Epithelial cell of proximal tubule (primary cell): ENCODE measurements at regions not wholly inside any gene's neighbourhood (a gene's known extent, or its start where the extent isn't known, plus 50 kb on each side); places are given as distances from the start of the nearest gene placed in this dataset.
A peak's percentile ranks its signal among the peaks of the same experiment; 100 is the strongest.
"Not testable (repeated sequence)": the region's sequence is repeated elsewhere in the genome, so short reads cannot be mapped to it uniquely, and the experiment has no call there.

Experiments
- DNase-seq: peaks from one replicate; pipeline ENCODE4 v3.0.0-alpha.2; 2011; ENCODE audit warnings: low read depth
- H3K4me3 ChIP-seq: 2 replicates; pipeline ENCODE4 v1.5.1; 2011; ENCODE audit warnings: low read depth, mild to moderate bottlenecking, low read length
- CTCF ChIP-seq: conservative IDR thresholded peaks from 2 replicates; pipeline ENCODE4 v1.5.1; 2012; ENCODE audit warnings: low read depth, mild to moderate bottlenecking, low read length

GRCh38 chr20:6277661-6278240 lies 154.9 kb upstream of the FERMT1 start:
- H3K4me3 ChIP-seq: no peak overlapping the region
- TF ChIP-seq CTCF: no peak
- no peak for DNase-seq

- DNase-seq, H3K4me3 ChIP-seq: not testable (repeated sequence)
These were observed 147.6 kb upstream of the FERMT1 start for GRCh38 chr20:6270404-6270803.

- no peak for TF ChIP-seq CTCF
- H3K4me3 ChIP-seq: no peak overlapping the region
- DNase-seq: no peak
These were observed 146.5 kb upstream of the FERMT1 start for GRCh38 chr20:6269168-6269873.

GRCh38 chr20:6265204-6265904 lies 142.5 kb upstream of the FERMT1 start:
- peak; percentile 35 for DNase-seq
- peak; percentile 75 for TF ChIP-seq CTCF
- peak overlapping the region; percentile 26 for H3K4me3 ChIP-seq

- no peak for TF ChIP-seq CTCF
- no peak overlapping the region for H3K4me3 ChIP-seq
- no peak for DNase-seq
These were observed 130.6 kb upstream of the FERMT1 start for GRCh38 chr20:6253396-6253795.

GRCh38 chr20:6245436-6245835 lies 122.6 kb upstream of the FERMT1 start:
- DNase-seq: no peak
- no peak overlapping the region for H3K4me3 ChIP-seq
- TF ChIP-seq CTCF: no peak

GRCh38 chr20:6241591-6241990 lies 118.8 kb upstream of the FERMT1 start:
- H3K4me3 ChIP-seq: no peak overlapping the region
- no peak for TF ChIP-seq CTCF
- no peak for DNase-seq
